GM12878 (cell line): ENCODE measurements at regions not wholly inside any gene's neighbourhood (a gene's known extent, or its start where the extent isn't known, plus 50 kb on each side); places are given as distances from the start of the nearest gene placed in this dataset.

ENCODE experiments used
- ATAC-seq: fragments of 200-7000 bp; cut with Tn5 transposase; 3 replicates; pipeline ENCODE4 v1.9.1; 2020; ENCODE audit warnings: mild to moderate bottlenecking, moderate library complexity
- BruUV-seq: library from RNA; stranded (reverse); fragments of 400-500 nt; replicated peaks from 2 replicates; lab custom pipeline; 2021; lab: Mats Ljungman, UMichigan
- CTCF ChIA-PET: fragments of 300-600 bp; sonication (Branson Sonifier 250); formaldehyde crosslinking; extraction: SDS; loops from one replicate; lab custom pipeline; 2021; ENCODE audit warnings: inconsistent platforms; lab: Yijun Ruan, JAX
- POLR2A ChIA-PET: fragments of 350-600 bp; formaldehyde crosslinking; extraction: SDS; loops from one replicate; lab custom pipeline; 2021; ENCODE audit warnings: inconsistent platforms; lab: Charles Lee
- RAD21 ChIA-PET: fragments of 300-600 bp; sonication (Branson Sonifier 250); formaldehyde crosslinking; loops from one replicate; lab custom pipeline; 2023; ENCODE audit warnings: antibody characterized with exemption; ENCODE audit not compliant: unreplicated experiment; lab: Charles Lee
- SMC1A ChIA-PET: fragments of 300-600 bp; sonication (Branson Sonifier 250); formaldehyde crosslinking; loops from one replicate; lab custom pipeline; 2023; ENCODE audit not compliant: unreplicated experiment, uncharacterized antibody; lab: Charles Lee
- DNase-seq: peaks from one replicate; pipeline ENCODE4 v3.0.0-alpha.2; 2011; ENCODE audit warnings: low read depth, low spot score
- FAIRE-seq: peaks from 3 replicates; lab custom pipeline; 2011; peaks lifted over from hg19 to GRCh38; lab: Jason Lieb, UNC
- H2AFZ ChIP-seq: 2 replicates; pipeline ENCODE4 v1.6.0; 2011; ENCODE audit warnings: low read depth, low read length, control low read depth; ENCODE audit not compliant: control insufficient read depth
- H3K27ac ChIP-seq: 2 replicates; pipeline ENCODE4 v1.5.1; 2011; ENCODE audit warnings: control low read depth; ENCODE audit not compliant: control insufficient read depth, insufficient read depth
- H3K27me3 ChIP-seq, 2 experiments: replicated peaks in 1 of 2; 2 replicates each; pipeline versions ENCODE4 v1.6.0 to v1.6.1; 2011; ENCODE audit warnings: low read length in 1 of 2; ENCODE audit not compliant: control insufficient read depth in 2 of 2, insufficient read depth in 2 of 2
- H3K36me3 ChIP-seq, 2 experiments: 2 replicates each; pipeline ENCODE4 v1.5.1; 2011; ENCODE audit warnings: low read length in 1 of 2; ENCODE audit not compliant: control insufficient read depth in 2 of 2, insufficient read depth in 2 of 2
- H3K4me1 ChIP-seq: 2 replicates; pipeline ENCODE4 v1.6.1; 2011; ENCODE audit warnings: mild to moderate bottlenecking, low read length, moderate library complexity, mixed read lengths; ENCODE audit not compliant: control insufficient read depth, insufficient read depth
- H3K4me2 ChIP-seq: 2 replicates; pipeline ENCODE4 v1.6.0; 2011; ENCODE audit warnings: control low read depth; ENCODE audit not compliant: control insufficient read depth, insufficient read depth
- H3K4me3 ChIP-seq: fragments of 200-600 bp; sonication (generic); 2 replicates; pipeline ENCODE4 v1.5.1; 2016
- H3K79me2 ChIP-seq: 2 replicates; pipeline ENCODE4 v1.6.0; 2011; ENCODE audit warnings: low read length; ENCODE audit not compliant: control insufficient read depth, insufficient read depth
- H3K9ac ChIP-seq: 2 replicates; pipeline ENCODE4 v1.8.0; 2011; ENCODE audit warnings: low read length, control low read depth, mixed read lengths; ENCODE audit not compliant: control insufficient read depth, insufficient read depth
- H3K9me3 ChIP-seq: replicated peaks from 3 replicates; pipeline ENCODE4 v1.5.1; 2011; ENCODE audit warnings: mild to moderate bottlenecking, low read length; ENCODE audit not compliant: control insufficient read depth, insufficient read depth
- H4K20me1 ChIP-seq: 2 replicates; pipeline ENCODE4 v1.6.0; 2011; ENCODE audit not compliant: control insufficient read depth, insufficient read depth
- CBX5 ChIP-seq: sonication (generic); IDR thresholded peaks from 2 replicates; pipeline ENCODE4 v1.6.1; 2016; ENCODE audit warnings: low read depth, moderate library complexity, mild to moderate bottlenecking, inconsistent platforms
- ETV6 ChIP-seq, 2 experiments: fragments of 450-650 bp in 1 of 2; IDR thresholded peaks in 1 of 2; conservative IDR thresholded peaks in 1 of 2; 2 replicates each; pipeline ENCODE4 v1.6.1; 2014; ENCODE audit warnings: antibody characterized with exemption in 1 of 2, borderline replicate concordance in 1 of 2, low read depth in 1 of 2, mild to moderate bottlenecking in 1 of 2, moderate library complexity in 1 of 2
- IKZF1 ChIP-seq: fragments of 450-650 bp; conservative IDR thresholded peaks from 2 replicates; pipeline ENCODE4 v1.6.1; 2017; ENCODE audit warnings: antibody characterized with exemption, mild to moderate bottlenecking
- NFIC ChIP-seq: IDR thresholded peaks from 2 replicates; pipeline ENCODE4 v1.6.1; 2012; ENCODE audit warnings: low read depth, mild to moderate bottlenecking, inconsistent platforms, low read length, moderate library complexity
- NR2C1 ChIP-seq: fragments of 450-650 bp; IDR thresholded peaks from 2 replicates; pipeline ENCODE4 v1.6.1; 2017; ENCODE audit warnings: antibody characterized with exemption, mild to moderate bottlenecking, moderate library complexity
- NR2F1 ChIP-seq: fragments of 450-650 bp; conservative IDR thresholded peaks from 2 replicates; pipeline ENCODE4 v1.6.1; 2017; ENCODE audit warnings: mild to moderate bottlenecking
- SMC3 ChIP-seq: IDR thresholded peaks from 2 replicates; pipeline ENCODE4 v1.6.1; 2011; ENCODE audit warnings: low read length, improper control_type of control experiment, borderline replicate concordance
- TARDBP ChIP-seq: IDR thresholded peaks from 2 replicates; pipeline ENCODE4 v1.6.1; 2016; ENCODE audit warnings: borderline replicate concordance
- WGBS: methylation state at CpG from one replicate; pipeline ENCODE4 v1.1.6; 2016; ENCODE audit warnings: low lambda C conversion rate; ENCODE audit not compliant: insufficient replicate concordance, insufficient coverage; ENCODE audit errors: missing lambda C conversion rate; 5-methylcytosine and 5-hydroxymethylcytosine counted together
- in situ Hi-C: fragments of 300-500 bp; cut with MboI; formaldehyde crosslinking; loops from 9 replicates; pipeline ENCODE4 v1.14.3; 2018; ENCODE audit warnings: mixed read lengths
- intact Hi-C: fragments of 100-400 bp; cut with micrococcal nuclease; formaldehyde crosslinking; loops from one replicate; pipeline ENCODE4 v1.14.2; 2022; ENCODE audit not compliant: unreplicated experiment
- TF ChIP-seq, protein P1 (sequence below): IDR thresholded peaks from 2 replicates; pipeline ENCODE4 v1.6.1; 2012; ENCODE audit warnings: low read depth, low read length, improper control_type of control experiment
- TF ChIP-seq, protein P2 (sequence below): IDR thresholded peaks from 2 replicates; pipeline ENCODE4 v1.6.1; 2012; ENCODE audit warnings: mild to moderate bottlenecking, low read depth, low read length
- TF ChIP-seq, protein P3 (sequence below): fragments of 450-650 bp; IDR thresholded peaks from 2 replicates; pipeline ENCODE4 v1.6.1; 2017; ENCODE audit warnings: borderline replicate concordance
- TF ChIP-seq, protein P4 (sequence below): fragments of 450-650 bp; formaldehyde crosslinking; IDR thresholded peaks from 2 replicates; pipeline ENCODE4 v1.5.0; 2022; ENCODE audit warnings: mild to moderate bottlenecking, missing genetic modification characterization

DNA sequence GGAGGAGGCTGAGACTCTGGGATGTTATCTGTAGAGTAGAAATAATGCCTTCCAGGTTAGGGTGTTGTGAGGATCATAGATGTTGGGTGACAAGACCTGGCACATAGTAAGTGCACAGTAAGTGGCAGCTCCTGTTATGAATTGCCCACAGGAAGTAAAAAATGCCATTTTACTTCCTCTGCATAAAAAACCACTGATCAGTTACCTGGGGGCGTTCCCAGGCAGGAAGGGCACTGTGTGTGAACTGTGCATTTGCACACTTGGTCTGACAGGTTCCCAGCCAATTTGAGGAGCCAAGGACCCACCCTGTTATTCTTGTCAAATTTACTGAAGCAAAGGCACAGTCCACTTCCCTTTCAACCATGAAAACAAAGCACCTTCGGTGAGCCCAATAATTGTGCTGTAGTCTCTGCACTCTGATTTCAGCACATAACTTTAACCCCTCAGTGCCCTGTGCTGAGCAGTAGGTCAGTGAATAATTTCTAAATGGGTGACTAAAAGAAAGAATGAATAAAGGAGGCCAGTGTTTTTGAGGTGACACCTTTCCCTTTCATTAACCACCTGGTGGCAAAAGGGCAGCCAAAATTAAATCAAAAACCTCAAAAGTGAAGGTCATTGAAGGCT is 85.8 kb upstream of the ARHGEF3 start:
- no TSS peak for BruUV-seq
- peak; percentile 66 for ATAC-seq
- ChIA-PET SMC1A (interaction anchor here (0.6 to 1.6 kb wide), 4 partner anchors 8 to 86 kb away, joined by 3 to 4 read pairs (median 3); no protein-coding TSS in a partner anchor), RAD21 (interaction anchor here (1.3 kb wide), 1 partner anchor 19 kb away, joined by 3 read pairs; no protein-coding TSS in a partner anchor), CTCF (no interaction called here), POLR2A (interaction anchor here (0.6 to 1.4 kb wide), 3 partner anchors 11 to 26 kb away, joined by 3 to 4 read pairs (median 3); no protein-coding TSS in a partner anchor)
- Histone ChIP-seq H3K4me1 (peaks cover 8% of the 10 kb centered on the region), H4K20me1 (no peaks in the 10 kb centered on the region), H3K27ac (no peak overlapping the region), H2AFZ (no peak overlapping the region), H3K27me3 (no peaks in the 10 kb centered on the region), H3K9ac (no peak overlapping the region), H3K4me2 (peak overlapping the region; percentile 11; the same call in 1 of the 2 replicates), H3K79me2 (no peaks in the 10 kb centered on the region), H3K36me3 (no peaks in the 10 kb centered on the region; a peak in 1 of 4 replicates), H3K9me3 (no peaks in the 10 kb centered on the region), H3K4me3 (no peak overlapping the region)
- in situ Hi-C loops: no loop called here
- DNase-seq: no peak
- 0% methylated on average over 2 of the region's 2 CpGs for WGBS
- no peak for FAIRE-seq
- intact Hi-C loops: no loop called here
- TF ChIP-seq CBX5 (no peak), ETV6 (conservative IDR thresholded peaks at IDR 0.05 in 1 of 2, IDR thresholded peaks at IDR 0.05 in 1 of 2; ENCODE audit: borderline replicate concordance in 1 of 2, low read depth in 1 of 2) (peak in 1 of 2 experiments; percentile 64; a peak in 1 of 4 replicates), TARDBP (no peak), SMC3 (no peak), IKZF1 (0 out of 2 replicates have a peak, but pooled peaks have one; percentile 14), NR2C1 (0 out of 2 replicates have a peak, but pooled peaks have one; percentile 46), NR2F1 (peak; percentile 79), NFIC (peak; percentile 28; the same call in 1 of the 2 replicates)
- TF ChIP-seq, protein P1, sequence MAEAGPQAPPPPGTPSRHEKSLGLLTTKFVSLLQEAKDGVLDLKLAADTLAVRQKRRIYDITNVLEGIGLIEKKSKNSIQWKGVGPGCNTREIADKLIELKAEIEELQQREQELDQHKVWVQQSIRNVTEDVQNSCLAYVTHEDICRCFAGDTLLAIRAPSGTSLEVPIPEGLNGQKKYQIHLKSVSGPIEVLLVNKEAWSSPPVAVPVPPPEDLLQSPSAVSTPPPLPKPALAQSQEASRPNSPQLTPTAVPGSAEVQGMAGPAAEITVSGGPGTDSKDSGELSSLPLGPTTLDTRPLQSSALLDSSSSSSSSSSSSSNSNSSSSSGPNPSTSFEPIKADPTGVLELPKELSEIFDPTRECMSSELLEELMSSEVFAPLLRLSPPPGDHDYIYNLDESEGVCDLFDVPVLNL: no peak
- TF ChIP-seq, protein P2, sequence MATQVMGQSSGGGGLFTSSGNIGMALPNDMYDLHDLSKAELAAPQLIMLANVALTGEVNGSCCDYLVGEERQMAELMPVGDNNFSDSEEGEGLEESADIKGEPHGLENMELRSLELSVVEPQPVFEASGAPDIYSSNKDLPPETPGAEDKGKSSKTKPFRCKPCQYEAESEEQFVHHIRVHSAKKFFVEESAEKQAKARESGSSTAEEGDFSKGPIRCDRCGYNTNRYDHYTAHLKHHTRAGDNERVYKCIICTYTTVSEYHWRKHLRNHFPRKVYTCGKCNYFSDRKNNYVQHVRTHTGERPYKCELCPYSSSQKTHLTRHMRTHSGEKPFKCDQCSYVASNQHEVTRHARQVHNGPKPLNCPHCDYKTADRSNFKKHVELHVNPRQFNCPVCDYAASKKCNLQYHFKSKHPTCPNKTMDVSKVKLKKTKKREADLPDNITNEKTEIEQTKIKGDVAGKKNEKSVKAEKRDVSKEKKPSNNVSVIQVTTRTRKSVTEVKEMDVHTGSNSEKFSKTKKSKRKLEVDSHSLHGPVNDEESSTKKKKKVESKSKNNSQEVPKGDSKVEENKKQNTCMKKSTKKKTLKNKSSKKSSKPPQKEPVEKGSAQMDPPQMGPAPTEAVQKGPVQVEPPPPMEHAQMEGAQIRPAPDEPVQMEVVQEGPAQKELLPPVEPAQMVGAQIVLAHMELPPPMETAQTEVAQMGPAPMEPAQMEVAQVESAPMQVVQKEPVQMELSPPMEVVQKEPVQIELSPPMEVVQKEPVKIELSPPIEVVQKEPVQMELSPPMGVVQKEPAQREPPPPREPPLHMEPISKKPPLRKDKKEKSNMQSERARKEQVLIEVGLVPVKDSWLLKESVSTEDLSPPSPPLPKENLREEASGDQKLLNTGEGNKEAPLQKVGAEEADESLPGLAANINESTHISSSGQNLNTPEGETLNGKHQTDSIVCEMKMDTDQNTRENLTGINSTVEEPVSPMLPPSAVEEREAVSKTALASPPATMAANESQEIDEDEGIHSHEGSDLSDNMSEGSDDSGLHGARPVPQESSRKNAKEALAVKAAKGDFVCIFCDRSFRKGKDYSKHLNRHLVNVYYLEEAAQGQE: no peak
- TF ChIP-seq, protein P3, sequence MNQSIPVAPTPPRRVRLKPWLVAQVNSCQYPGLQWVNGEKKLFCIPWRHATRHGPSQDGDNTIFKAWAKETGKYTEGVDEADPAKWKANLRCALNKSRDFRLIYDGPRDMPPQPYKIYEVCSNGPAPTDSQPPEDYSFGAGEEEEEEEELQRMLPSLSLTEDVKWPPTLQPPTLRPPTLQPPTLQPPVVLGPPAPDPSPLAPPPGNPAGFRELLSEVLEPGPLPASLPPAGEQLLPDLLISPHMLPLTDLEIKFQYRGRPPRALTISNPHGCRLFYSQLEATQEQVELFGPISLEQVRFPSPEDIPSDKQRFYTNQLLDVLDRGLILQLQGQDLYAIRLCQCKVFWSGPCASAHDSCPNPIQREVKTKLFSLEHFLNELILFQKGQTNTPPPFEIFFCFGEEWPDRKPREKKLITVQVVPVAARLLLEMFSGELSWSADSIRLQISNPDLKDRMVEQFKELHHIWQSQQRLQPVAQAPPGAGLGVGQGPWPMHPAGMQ: no peak
- TF ChIP-seq, protein P4, sequence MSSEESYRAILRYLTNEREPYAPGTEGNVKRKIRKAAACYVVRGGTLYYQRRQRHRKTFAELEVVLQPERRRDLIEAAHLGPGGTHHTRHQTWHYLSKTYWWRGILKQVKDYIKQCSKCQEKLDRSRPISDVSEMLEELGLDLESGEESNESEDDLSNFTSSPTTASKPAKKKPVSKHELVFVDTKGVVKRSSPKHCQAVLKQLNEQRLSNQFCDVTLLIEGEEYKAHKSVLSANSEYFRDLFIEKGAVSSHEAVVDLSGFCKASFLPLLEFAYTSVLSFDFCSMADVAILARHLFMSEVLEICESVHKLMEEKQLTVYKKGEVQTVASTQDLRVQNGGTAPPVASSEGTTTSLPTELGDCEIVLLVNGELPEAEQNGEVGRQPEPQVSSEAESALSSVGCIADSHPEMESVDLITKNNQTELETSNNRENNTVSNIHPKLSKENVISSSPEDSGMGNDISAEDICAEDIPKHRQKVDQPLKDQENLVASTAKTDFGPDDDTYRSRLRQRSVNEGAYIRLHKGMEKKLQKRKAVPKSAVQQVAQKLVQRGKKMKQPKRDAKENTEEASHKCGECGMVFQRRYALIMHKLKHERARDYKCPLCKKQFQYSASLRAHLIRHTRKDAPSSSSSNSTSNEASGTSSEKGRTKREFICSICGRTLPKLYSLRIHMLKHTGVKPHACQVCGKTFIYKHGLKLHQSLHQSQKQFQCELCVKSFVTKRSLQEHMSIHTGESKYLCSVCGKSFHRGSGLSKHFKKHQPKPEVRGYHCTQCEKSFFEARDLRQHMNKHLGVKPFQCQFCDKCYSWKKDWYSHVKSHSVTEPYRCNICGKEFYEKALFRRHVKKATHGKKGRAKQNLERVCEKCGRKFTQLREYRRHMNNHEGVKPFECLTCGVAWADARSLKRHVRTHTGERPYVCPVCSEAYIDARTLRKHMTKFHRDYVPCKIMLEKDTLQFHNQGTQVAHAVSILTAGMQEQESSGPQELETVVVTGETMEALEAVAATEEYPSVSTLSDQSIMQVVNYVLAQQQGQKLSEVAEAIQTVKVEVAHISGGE (CRISPR knock-in tag): no peak
